ENCODE measurements at regions not wholly inside any gene's neighbourhood (a gene's known extent, or its start where the extent isn't known, plus 50 kb on each side); places are given as distances from the start of the nearest gene placed in this dataset.

DNA sequence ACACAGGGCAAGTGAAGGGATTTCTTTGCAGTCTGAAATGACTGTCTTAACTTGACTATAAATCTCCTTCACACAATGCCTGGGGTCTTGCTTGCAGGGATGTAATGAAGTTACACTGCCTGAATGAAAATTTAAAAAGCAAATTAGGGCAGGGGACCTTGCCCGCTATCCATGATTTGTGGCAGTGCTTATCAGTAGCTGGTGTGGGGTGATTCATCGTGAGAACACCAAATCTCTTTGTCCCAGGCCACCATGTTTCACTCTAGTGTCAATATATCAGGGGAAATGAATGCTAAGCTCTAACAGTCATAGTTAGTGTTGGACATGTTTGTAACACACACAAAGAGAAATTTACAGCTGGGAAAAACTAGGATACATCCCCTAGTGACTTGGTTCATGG lies 713.7 kb upstream of the EPHA7 start:
- no TSS peak for BruUV-seq (replicated peaks)
- WGBS (ENCODE audit: low lambda C conversion rate), result 0% methylated on average over 2 of the region's 2 CpGs
- ChIA-PET POLR2A (no interaction called here), CTCF (ENCODE audit: low intra/inter-chr PET ratio, low total read pairs) (no interaction called here)
- no peak for ATAC-seq
- Histone ChIP-seq H3K9me3 (ENCODE audit: low read length) (no peaks in the 10 kb centered on the region), H3K27me3 (ENCODE audit: control insufficient read depth in 1 of 2, insufficient read depth in 2 of 2, low read length in 2 of 2) (no peaks in the 10 kb centered on the region), H4K20me1 (ENCODE audit: insufficient read depth, low read length) (no peaks in the 10 kb centered on the region), H2AFZ (ENCODE audit: low read length) (no peak overlapping the region), H3K4me3 (replicated peaks in 1 of 3; ENCODE audit: insufficient read depth in 1 of 3, low read depth in 2 of 3, low read length in 3 of 3) (no peak overlapping the region), H3K4me1 (ENCODE audit: insufficient read depth, low read length) (no peaks in the 10 kb centered on the region), H3K4me2 (ENCODE audit: low read depth, low read length) (no peak overlapping the region), H3K36me3 (replicated peaks in 1 of 2; ENCODE audit: control insufficient read depth in 1 of 2, insufficient read depth in 2 of 2, low read length in 2 of 2) (no peaks in the 10 kb centered on the region), H3K79me2 (ENCODE audit: insufficient read depth, low read length) (no peaks in the 10 kb centered on the region), H3K9ac (ENCODE audit: insufficient read depth, low read depth, low read length) (no peak overlapping the region), H3K27ac (ENCODE audit: extremely low read length, insufficient read depth, low read length) (no peak overlapping the region)
- no peak for DNase-seq (ENCODE audit: low spot score)
- TF ChIP-seq, protein P1, sequence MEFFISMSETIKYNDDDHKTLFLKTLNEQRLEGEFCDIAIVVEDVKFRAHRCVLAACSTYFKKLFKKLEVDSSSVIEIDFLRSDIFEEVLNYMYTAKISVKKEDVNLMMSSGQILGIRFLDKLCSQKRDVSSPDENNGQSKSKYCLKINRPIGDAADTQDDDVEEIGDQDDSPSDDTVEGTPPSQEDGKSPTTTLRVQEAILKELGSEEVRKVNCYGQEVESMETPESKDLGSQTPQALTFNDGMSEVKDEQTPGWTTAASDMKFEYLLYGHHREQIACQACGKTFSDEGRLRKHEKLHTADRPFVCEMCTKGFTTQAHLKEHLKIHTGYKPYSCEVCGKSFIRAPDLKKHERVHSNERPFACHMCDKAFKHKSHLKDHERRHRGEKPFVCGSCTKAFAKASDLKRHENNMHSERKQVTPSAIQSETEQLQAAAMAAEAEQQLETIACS (CRISPR knock-in tag; IDR thresholded peaks at IDR 0.05), result no peak
- TF ChIP-seq ZNF761 (CRISPR knock-in tag; conservative IDR thresholded peaks at IDR 0.05), result no peak
- no peak for TF ChIP-seq PAXIP1 (CRISPR knock-in tag; conservative IDR thresholded peaks at IDR 0.05)
- no peak for TF ChIP-seq ZNF616 (CRISPR knock-in tag; IDR thresholded peaks at IDR 0.05; ENCODE audit: low read depth)
- no peak for TF ChIP-seq BCLAF1 (IDR thresholded peaks at IDR 0.05)
- TF ChIP-seq ZNF720 (CRISPR knock-in tag; IDR thresholded peaks at IDR 0.05), result no peak
- no peak for TF ChIP-seq ZNF703 (CRISPR knock-in tag; IDR thresholded peaks at IDR 0.05; ENCODE audit: borderline replicate concordance)
- no peak for TF ChIP-seq PPARG (CRISPR knock-in tag; conservative IDR thresholded peaks at IDR 0.05)
- TF ChIP-seq ZNF572 (CRISPR knock-in tag; IDR thresholded peaks at IDR 0.05), result no peak
- TF ChIP-seq EP300 (IDR thresholded peaks at IDR 0.05; ENCODE audit: low read depth in 2 of 2, low read length in 2 of 2), result no peak
- no peak for TF ChIP-seq EP300 (CRISPR knock-in tag; IDR thresholded peaks at IDR 0.05; ENCODE audit: borderline replicate concordance)
- TF ChIP-seq MED8 (CRISPR knock-in tag; IDR thresholded peaks at IDR 0.05; ENCODE audit: insufficient replicate concordance), result no peak
- no peak for TF ChIP-seq ZNF503 (CRISPR knock-in tag; IDR thresholded peaks at IDR 0.05)
- no peak for TF ChIP-seq FLYWCH1 (CRISPR knock-in tag; IDR thresholded peaks at IDR 0.05)
- TF ChIP-seq IKZF5 (CRISPR knock-in tag; IDR thresholded peaks at IDR 0.05), result no peak
- no peak for TF ChIP-seq KDM4B (CRISPR knock-in tag; IDR thresholded peaks at IDR 0.05)
- intact Hi-C loops (cut with micrococcal nuclease; ENCODE audit: unreplicated experiment), result no loop called here
- FAIRE-seq, result no peak
- in situ Hi-C loops (cut with HindIII; ENCODE audit: extremely low pct_ligation_motif_present, low pct_unique_long_range_greater_than_20kb), result no loop called here

Data from HepG2 (cell line).